ENCODE measurements at regions not wholly inside any gene's neighbourhood (a gene's known extent, or its start where the extent isn't known, plus 50 kb on each side); places are given as distances from the start of the nearest gene placed in this dataset.

- Histone ChIP-seq H3K27me3 (ENCODE audit: control insufficient read depth, insufficient read depth, low read length) (no peaks in the 10 kb centered on the region), H3K27ac (ENCODE audit: low read depth, low read length) (no peak overlapping the region), H3K9me3 (ENCODE audit: control insufficient read depth, insufficient read depth, low read length) (no peaks in the 10 kb centered on the region), H3K4me3 (ENCODE audit: low read depth, low read length) (no peak overlapping the region)
- ChIA-PET CTCF (interaction anchor here (1.2 kb wide), 1 partner anchor 620 kb away, joined by 5 read pairs; no protein-coding TSS in a partner anchor), POLR2A (no interaction called here)
- no peak for DNase-seq (ENCODE audit: low read depth, low spot score)
- TF ChIP-seq, protein P1, sequence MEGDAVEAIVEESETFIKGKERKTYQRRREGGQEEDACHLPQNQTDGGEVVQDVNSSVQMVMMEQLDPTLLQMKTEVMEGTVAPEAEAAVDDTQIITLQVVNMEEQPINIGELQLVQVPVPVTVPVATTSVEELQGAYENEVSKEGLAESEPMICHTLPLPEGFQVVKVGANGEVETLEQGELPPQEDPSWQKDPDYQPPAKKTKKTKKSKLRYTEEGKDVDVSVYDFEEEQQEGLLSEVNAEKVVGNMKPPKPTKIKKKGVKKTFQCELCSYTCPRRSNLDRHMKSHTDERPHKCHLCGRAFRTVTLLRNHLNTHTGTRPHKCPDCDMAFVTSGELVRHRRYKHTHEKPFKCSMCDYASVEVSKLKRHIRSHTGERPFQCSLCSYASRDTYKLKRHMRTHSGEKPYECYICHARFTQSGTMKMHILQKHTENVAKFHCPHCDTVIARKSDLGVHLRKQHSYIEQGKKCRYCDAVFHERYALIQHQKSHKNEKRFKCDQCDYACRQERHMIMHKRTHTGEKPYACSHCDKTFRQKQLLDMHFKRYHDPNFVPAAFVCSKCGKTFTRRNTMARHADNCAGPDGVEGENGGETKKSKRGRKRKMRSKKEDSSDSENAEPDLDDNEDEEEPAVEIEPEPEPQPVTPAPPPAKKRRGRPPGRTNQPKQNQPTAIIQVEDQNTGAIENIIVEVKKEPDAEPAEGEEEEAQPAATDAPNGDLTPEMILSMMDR (IDR thresholded peaks at IDR 0.05; ENCODE audit: low read depth, low read length) = no peak
These were observed 242.0 kb downstream of the NDFIP2 start for GRCh38 chr13:79722885-79723445.

DNA sequence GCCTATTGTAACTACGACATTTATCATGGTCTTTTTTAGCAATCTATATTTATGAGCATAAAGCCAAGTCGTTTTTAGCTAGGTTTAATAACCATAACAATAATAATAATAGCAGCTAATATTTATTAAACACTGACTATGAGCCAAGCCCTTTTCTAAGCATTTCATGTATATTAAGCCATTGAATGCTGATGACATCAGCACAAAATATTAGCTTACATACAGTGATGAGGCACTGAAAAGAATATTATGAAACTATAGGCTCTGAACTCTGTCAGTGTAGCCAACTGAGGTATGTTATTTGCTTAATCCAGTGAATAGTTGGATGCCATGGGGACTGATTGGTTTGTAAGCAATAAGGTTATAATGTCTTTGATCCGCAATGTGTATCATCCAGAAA lies 235.2 kb downstream of the NDFIP2 start:
- Histone ChIP-seq H3K27me3 (ENCODE audit: control insufficient read depth, insufficient read depth, low read length) (no peaks in the 10 kb centered on the region), H3K9me3 (ENCODE audit: control insufficient read depth, insufficient read depth, low read length) (no peaks in the 10 kb centered on the region), H3K27ac (ENCODE audit: low read depth, low read length) (no peak overlapping the region), H3K4me3 (ENCODE audit: low read depth, low read length) (no peak overlapping the region)
- no peak for DNase-seq (ENCODE audit: low read depth, low spot score)
- TF ChIP-seq, protein P1 (IDR thresholded peaks at IDR 0.05; ENCODE audit: low read depth, low read length) = no peak
- CTCF ChIA-PET = no interaction called here
- POLR2A ChIA-PET = no interaction called here

- H3K9me3 ChIP-seq (ENCODE audit: control insufficient read depth, insufficient read depth, low read length) = no peaks in the 10 kb centered on the region
- H3K4me3 ChIP-seq (ENCODE audit: low read depth, low read length) = no peak overlapping the region
- TF ChIP-seq, protein P1 (IDR thresholded peaks at IDR 0.05; ENCODE audit: low read depth, low read length) = no peak
- no peak overlapping the region for H3K27ac ChIP-seq (ENCODE audit: low read depth, low read length)
- no peaks in the 10 kb centered on the region for H3K27me3 ChIP-seq (ENCODE audit: control insufficient read depth, insufficient read depth, low read length)
- DNase-seq (ENCODE audit: low read depth, low spot score) = no peak
- ChIA-PET CTCF (interaction anchor here (1.0 kb wide), 1 partner anchor 9 kb away, joined by 3 read pairs; no protein-coding TSS in a partner anchor), POLR2A (interaction anchor here (0.6 kb wide), 1 partner anchor 619 kb away, joined by 6 read pairs; no protein-coding TSS in a partner anchor)
These were observed 230.7 kb downstream of the NDFIP2 start for GRCh38 chr13:79711631-79712030.

- TF ChIP-seq, protein P1 (IDR thresholded peaks at IDR 0.05; ENCODE audit: low read depth, low read length) = no peak
- POLR2A ChIA-PET = no interaction called here
- Histone ChIP-seq H3K27me3 (ENCODE audit: control insufficient read depth, insufficient read depth, low read length) (no peaks in the 10 kb centered on the region), H3K4me3 (ENCODE audit: low read depth, low read length) (no peak overlapping the region), H3K27ac (ENCODE audit: low read depth, low read length) (no peak overlapping the region), H3K9me3 (ENCODE audit: control insufficient read depth, insufficient read depth, low read length) (no peaks in the 10 kb centered on the region)
- CTCF ChIA-PET = interaction anchor here (1.3 kb wide), 1 partner anchor 633 kb away, joined by 3 read pairs; no protein-coding TSS in a partner anchor
- DNase-seq (ENCODE audit: low read depth, low spot score) = no peak
These were observed 229.4 kb downstream of the NDFIP2 start for GRCh38 chr13:79710376-79710775.

GRCh38 chr13:79709471-79709870 lies 228.5 kb downstream of the NDFIP2 start:
- Histone ChIP-seq H3K4me3 (ENCODE audit: low read depth, low read length) (no peak overlapping the region), H3K27me3 (ENCODE audit: control insufficient read depth, insufficient read depth, low read length) (no peaks in the 10 kb centered on the region), H3K9me3 (ENCODE audit: control insufficient read depth, insufficient read depth, low read length) (no peaks in the 10 kb centered on the region), H3K27ac (ENCODE audit: low read depth, low read length) (no peak overlapping the region)
- TF ChIP-seq, protein P1 (IDR thresholded peaks at IDR 0.05; ENCODE audit: low read depth, low read length) = no peak
- ChIA-PET CTCF (interaction anchor here (1.3 kb wide), 1 partner anchor 634 kb away, joined by 3 read pairs; no protein-coding TSS in a partner anchor), POLR2A (no interaction called here)
- no peak for DNase-seq (ENCODE audit: low read depth, low spot score)

All from AG04450 (cell line).